IMR-90 (cell line): ENCODE measurements at regions not wholly inside any gene's neighbourhood (a gene's known extent, or its start where the extent isn't known, plus 50 kb on each side); places are given as distances from the start of the nearest gene placed in this dataset.

Experiments
- ATAC-seq: fragments of 200-7000 bp; cut with Tn5 transposase; 2 replicates; pipeline ENCODE4 v1.9.1; 2020; ENCODE audit warnings: low read depth, mild to moderate bottlenecking, moderate library complexity
- BruUV-seq: library from RNA; stranded (reverse); fragments of 400-500 nt; replicated peaks from 2 replicates; lab custom pipeline; 2021; lab: Mats Ljungman, UMichigan
- CTCF ChIA-PET: fragments of 300-600 bp; formaldehyde crosslinking; extraction: SDS; loops from one replicate; lab custom pipeline; 2021; ENCODE audit warnings: antibody characterized with exemption; lab: Yijun Ruan, JAX
- POLR2A ChIA-PET: fragments of 300-600 bp; sonication (Branson Sonifier 250); formaldehyde crosslinking; loops from one replicate; lab custom pipeline; 2022; ENCODE audit warnings: antibody characterized with exemption; ENCODE audit not compliant: unreplicated experiment; lab: Charles Lee
- DNase-seq: peaks from one replicate; pipeline ENCODE4 v3.0.0; 2013
- H2AFZ ChIP-seq: replicated peaks from 2 replicates; pipeline ENCODE3; 2013; ENCODE audit warnings: low read length, mild to moderate bottlenecking; ENCODE audit not compliant: poor library complexity
- H2AK5ac ChIP-seq: 2 replicates; pipeline ENCODE4 v1.6.1; 2013; ENCODE audit warnings: low read depth, low read length, inconsistent platforms
- H2AK9ac ChIP-seq: replicated peaks from 2 replicates; pipeline ENCODE3; 2013; ENCODE audit warnings: mild to moderate bottlenecking, low read depth, low read length, moderate library complexity; ENCODE audit not compliant: poor library complexity
- H2BK120ac ChIP-seq: 2 replicates; pipeline ENCODE4 v1.6.1; 2013; ENCODE audit warnings: low read depth, low read length, inconsistent platforms
- H2BK15ac ChIP-seq: 3 replicates; pipeline ENCODE4 v1.6.1; 2013; ENCODE audit warnings: low read depth, low read length, inconsistent platforms
- H2BK20ac ChIP-seq: 2 replicates; pipeline ENCODE4 v1.6.1; 2013; ENCODE audit warnings: low read depth, mild to moderate bottlenecking, inconsistent platforms, low read length, moderate library complexity
- H2BK5ac ChIP-seq: 2 replicates; pipeline ENCODE4 v1.6.1; 2013; ENCODE audit warnings: mild to moderate bottlenecking, low read depth, low read length, inconsistent platforms; ENCODE audit not compliant: poor library complexity, severe bottlenecking
- H3K14ac ChIP-seq: replicated peaks from 2 replicates; pipeline ENCODE4 v1.6.1; 2013; ENCODE audit warnings: low read depth, low read length, inconsistent platforms
- H3K18ac ChIP-seq: 2 replicates; pipeline ENCODE4 v1.6.1; 2013; ENCODE audit warnings: low read depth, low read length, control low read depth
- H3K23ac ChIP-seq: 2 replicates; pipeline ENCODE4 v1.6.1; 2013; ENCODE audit warnings: low read depth, low read length, inconsistent platforms
- H3K27ac ChIP-seq: 2 replicates; pipeline ENCODE4 v1.5.1; 2013; ENCODE audit warnings: mild to moderate bottlenecking, control low read depth, low read length; ENCODE audit not compliant: insufficient read depth
- H3K27me3 ChIP-seq: 2 replicates; pipeline ENCODE4 v1.6.1; 2013; ENCODE audit warnings: low read length; ENCODE audit not compliant: control insufficient read depth, insufficient read depth
- H3K36me3 ChIP-seq: 2 replicates; pipeline ENCODE4 v1.6.1; 2013; ENCODE audit warnings: low read length, mixed read lengths; ENCODE audit not compliant: control insufficient read depth, insufficient read depth
- H3K4ac ChIP-seq: 2 replicates; pipeline ENCODE4 v1.6.1; 2013; ENCODE audit warnings: low read depth, low read length, inconsistent platforms
- H3K4me1 ChIP-seq: 2 replicates; pipeline ENCODE4 v1.6.1; 2013; ENCODE audit warnings: low read length, mixed read lengths; ENCODE audit not compliant: control insufficient read depth, insufficient read depth
- H3K4me2 ChIP-seq: 2 replicates; pipeline ENCODE4 v1.6.1; 2013; ENCODE audit warnings: low read depth, mild to moderate bottlenecking, control low read depth, low read length, moderate library complexity
- H3K4me3 ChIP-seq: 2 replicates; pipeline ENCODE4 v1.5.1; 2013; ENCODE audit warnings: low read depth, mild to moderate bottlenecking, control low read depth, low read length, moderate library complexity; ENCODE audit not compliant: insufficient read depth
- H3K56ac ChIP-seq: 2 replicates; pipeline ENCODE4 v1.6.1; 2013; ENCODE audit warnings: low read length, inconsistent platforms; ENCODE audit not compliant: insufficient read depth; ENCODE audit errors: extremely low read depth
- H3K79me1 ChIP-seq, 2 experiments: 2 replicates each; pipeline ENCODE4 v1.6.1; 2013; ENCODE audit warnings: low read length in 2 of 2, inconsistent platforms in 1 of 2, low read depth in 1 of 2
- H3K9ac ChIP-seq: 2 replicates; pipeline ENCODE4 v1.6.1; 2013; ENCODE audit warnings: low read depth, low read length, control low read depth
- H3K9me1 ChIP-seq: 2 replicates; pipeline ENCODE4 v1.6.1; 2013; ENCODE audit warnings: low read length, inconsistent platforms; ENCODE audit not compliant: insufficient read depth
- H3K9me3 ChIP-seq: 2 replicates; pipeline ENCODE4 v1.6.1; 2013; ENCODE audit warnings: low read length; ENCODE audit not compliant: control insufficient read depth, insufficient read depth
- H4K20me1 ChIP-seq: 2 replicates; pipeline ENCODE4 v1.6.1; 2013; ENCODE audit warnings: low read length, inconsistent platforms; ENCODE audit not compliant: insufficient read depth
- H4K5ac ChIP-seq: 2 replicates; pipeline ENCODE4 v1.6.1; 2013; ENCODE audit warnings: mild to moderate bottlenecking, low read depth, low read length, control low read depth
- H4K8ac ChIP-seq, 2 experiments: 2 replicates each; pipeline ENCODE4 v1.6.1; 2013; ENCODE audit warnings: low read depth in 2 of 2, low read length in 2 of 2, control low read depth in 1 of 2, inconsistent platforms in 1 of 2
- H4K91ac ChIP-seq: 2 replicates; pipeline ENCODE4 v1.6.1; 2013; ENCODE audit warnings: low read depth, low read length, inconsistent platforms; ENCODE audit not compliant: insufficient read depth
- BHLHE40 ChIP-seq: fragments of 150-350 bp; IDR thresholded peaks from 2 replicates; pipeline ENCODE4 v1.6.1; 2016; ENCODE audit warnings: mild to moderate bottlenecking, low read depth, low read length
- CEBPB ChIP-seq: IDR thresholded peaks from 2 replicates; pipeline ENCODE4 v1.6.1; 2012; ENCODE audit warnings: low read depth, low read length, improper control_type of control experiment
- CTCF ChIP-seq: conservative IDR thresholded peaks from 2 replicates; pipeline ENCODE4 v1.5.1; 2012; ENCODE audit warnings: mild to moderate bottlenecking, low read depth, low read length, improper control_type of control experiment
- ELK1 ChIP-seq: fragments of 150-350 bp; IDR thresholded peaks from 2 replicates; pipeline ENCODE4 v1.6.1; 2016; ENCODE audit warnings: low read depth, mild to moderate bottlenecking, low read length, moderate library complexity, borderline replicate concordance
- MAFK ChIP-seq: IDR thresholded peaks from 2 replicates; pipeline ENCODE4 v1.6.1; 2012; ENCODE audit warnings: low read depth, low read length, improper control_type of control experiment
- MAZ ChIP-seq: IDR thresholded peaks from 2 replicates; pipeline ENCODE4 v1.6.1; 2012; ENCODE audit warnings: low read depth, mild to moderate bottlenecking, low read length, improper control_type of control experiment, moderate library complexity, borderline replicate concordance
- NFE2L2 ChIP-seq: fragments of 150-350 bp; IDR thresholded peaks from 2 replicates; pipeline ENCODE4 v1.6.1; 2016; ENCODE audit warnings: low read depth, mild to moderate bottlenecking, low read length
- POLR2A ChIP-seq: IDR thresholded peaks from 2 replicates; pipeline ENCODE4 v1.6.1; 2012; ENCODE audit warnings: mild to moderate bottlenecking, low read depth, low read length
- RFX5 ChIP-seq: IDR thresholded peaks from 2 replicates; pipeline ENCODE4 v1.8.0; 2012; ENCODE audit warnings: low read depth, mild to moderate bottlenecking, low read length, moderate library complexity
- SMC3 ChIP-seq: fragments of 150-350 bp; IDR thresholded peaks from 2 replicates; pipeline ENCODE4 v1.6.1; 2016; ENCODE audit warnings: low read depth, mild to moderate bottlenecking, antibody characterized with exemption, low read length, moderate library complexity
- WGBS, 2 experiments: methylation state at CpG; one replicate each; pipeline versions ENCODE4 v1.1.5 to v1.1.7; 2013; ENCODE audit warnings: missing lambda C conversion rate in 2 of 2; ENCODE audit not compliant: insufficient read length in 1 of 2; ENCODE audit errors: extremely low coverage in 2 of 2; 5-methylcytosine and 5-hydroxymethylcytosine counted together
- dilution Hi-C: fragments of 300-500 bp; cut with HindIII; formaldehyde crosslinking; loops from one replicate; pipeline ENCODE4 v1.14.3; 2018; ENCODE audit warnings: low sequenced_read_pairs; ENCODE audit not compliant: unreplicated experiment
- in situ Hi-C: fragments of 300-500 bp; cut with MboI; formaldehyde crosslinking; loops from 3 replicates; pipeline ENCODE4 v1.14.3; 2019; ENCODE audit warnings: low sequenced_read_pairs, inconsistent platforms, mixed read lengths
- intact Hi-C: fragments of 100-400 bp; cut with micrococcal nuclease; formaldehyde crosslinking; loops from 2 replicates; pipeline ENCODE4 v1.10.0; 2022

GRCh38 chr10:44462338-44462914 is 77.5 kb upstream of the CXCL12 start:
- dilution Hi-C loops (no loop called here), in situ Hi-C loops (no loop called here), intact Hi-C loops (no loop called here)
- Histone ChIP-seq H3K9ac (no peak overlapping the region), H2AFZ (no peak overlapping the region), H3K4ac (no peak overlapping the region), H3K27ac (no peak overlapping the region), H2AK9ac (no peak overlapping the region), H2BK5ac (no peak overlapping the region), H3K79me1 (no peaks in the 10 kb centered on the region), H3K18ac (no peak overlapping the region), H2AK5ac (no peak overlapping the region), H3K9me3 (no peaks in the 10 kb centered on the region), H3K4me2 (no peak overlapping the region), H4K5ac (no peak overlapping the region), H3K27me3 (peaks cover 7% of the 10 kb centered on the region), H4K91ac (no peak overlapping the region), H2BK20ac (no peak overlapping the region), H2BK120ac (no peak overlapping the region), H3K9me1 (no peaks in the 10 kb centered on the region), H3K23ac (no peak overlapping the region), H4K20me1 (no peaks in the 10 kb centered on the region), H4K8ac (no peak overlapping the region), H3K36me3 (no peaks in the 10 kb centered on the region), H3K4me1 (peaks cover 5% of the 10 kb centered on the region), H3K4me3 (no peak overlapping the region), H2BK15ac (no peak overlapping the region), H3K56ac (no peak overlapping the region), H3K14ac (no peak overlapping the region)
- POLR2A ChIA-PET, result no interaction called here
- CTCF ChIA-PET, result no interaction called here
- no peak for DNase-seq
- TF ChIP-seq MAZ, result no peak
- TF ChIP-seq BHLHE40, result no peak
- no peak for TF ChIP-seq RFX5
- TF ChIP-seq CEBPB, result no peak
- no peak for TF ChIP-seq NFE2L2
- no peak for TF ChIP-seq POLR2A
- no peak for TF ChIP-seq ELK1
- TF ChIP-seq SMC3, result no peak
- no peak for TF ChIP-seq MAFK
- no peak for TF ChIP-seq CTCF
- 67% methylated on average over 2 of the region's 7 CpGs; no CpG with 5 or more reads in 1 of the 2 experiments for WGBS, 2 experiments
- no TSS peak for BruUV-seq
- ATAC-seq, result no peak
